Mucosa of descending colon (tissue), 3 donors: ENCODE measurements at regions not wholly inside any gene's neighbourhood (a gene's known extent, or its start where the extent isn't known, plus 50 kb on each side); places are given as distances from the start of the nearest gene placed in this dataset.
"Not testable (repeated sequence)": the region's sequence is repeated elsewhere in the genome, so short reads cannot be mapped to it uniquely, and the experiment has no call there.

Experiments used
- ATAC-seq: fragments of 200-7000 bp; cut with Tn5 transposase; one replicate; pipeline ENCODE4 v1.9.1; 2020; ENCODE audit warnings: mild to moderate bottlenecking, moderate library complexity
- DNase-seq, 3 donors: peaks; one replicate each; pipeline ENCODE4 v3.0.0-alpha.2; 2020
- H3K36me3 ChIP-seq: fragments of 200-600 bp; one replicate; pipeline ENCODE4 v1.8.0; 2021; ENCODE audit warnings: low read depth, mild to moderate bottlenecking
- H3K4me1 ChIP-seq: fragments of 200-600 bp; one replicate; pipeline ENCODE4 v1.8.0; 2021; ENCODE audit warnings: low read depth, mild to moderate bottlenecking
- H3K4me3 ChIP-seq: fragments of 200-600 bp; one replicate; pipeline ENCODE4 v1.8.0; 2021; ENCODE audit warnings: mild to moderate bottlenecking
- H3K9me3 ChIP-seq: fragments of 200-600 bp; one replicate; pipeline ENCODE4 v1.8.0; 2021; ENCODE audit warnings: mild to moderate bottlenecking
- CTCF ChIP-seq: fragments of 200-600 bp; IDR thresholded peaks from one replicate; pipeline ENCODE4 v1.8.0; 2022; ENCODE audit warnings: antibody characterized with exemption, mild to moderate bottlenecking
- intact Hi-C, 2 donors: fragments of 100-400 bp; cut with DNase I in 1 of 2; cut with micrococcal nuclease in 1 of 2; formaldehyde crosslinking; loops; one replicate each; pipeline versions ENCODE4 v1.11.0 to v1.11.1; 2022; cut with DNase I, micrococcal nuclease
- donor health status: DM: no; HTN: no; CAD: no; lungs with moderate emphysema.
- donor health status: DM: no; HTN: no; CAD: no.
- donor health status: DM: no; HTN: yes; CAD: no.

- no peak for TF ChIP-seq CTCF
- ATAC-seq: no peak
- H3K4me1 ChIP-seq: no peaks in the 10 kb centered on the region
- no peak overlapping the region for H3K4me3 ChIP-seq
- H3K36me3 ChIP-seq: no peaks in the 10 kb centered on the region
- peaks cover 14% of the 10 kb centered on the region for H3K9me3 ChIP-seq
- intact Hi-C loops: no loop called here
- DNase-seq: no peak
Measured at GRCh38 chr12:68984796-68985573, 52.0 kb upstream of the CPM start.

- H3K4me3 ChIP-seq, H3K4me1 ChIP-seq, DNase-seq, ATAC-seq, H3K36me3 ChIP-seq, intact Hi-C loops: not testable (repeated sequence)
- H3K9me3 ChIP-seq: peaks cover 12% of the 10 kb centered on the region
Measured at GRCh38 chr12:68997526-68997925, 64.6 kb upstream of the CPM start.

GRCh38 chr12:68998041-68998440 is 65.1 kb upstream of the CPM start:
- DNase-seq (no peak), ATAC-seq (no peak)
- Histone ChIP-seq H3K4me1 (peaks cover 3% of the 10 kb centered on the region), H3K36me3 (no peaks in the 10 kb centered on the region), H3K4me3 (no peak overlapping the region), H3K9me3 (peaks cover 12% of the 10 kb centered on the region)
- intact Hi-C loops: no loop called here
- TF ChIP-seq CTCF: no peak

- ATAC-seq (no peak), DNase-seq (no peak)
- Histone ChIP-seq H3K9me3 (peaks cover 12% of the 10 kb centered on the region), H3K36me3 (no peaks in the 10 kb centered on the region), H3K4me3 (no peak overlapping the region), H3K4me1 (peaks cover 10% of the 10 kb centered on the region)
- intact Hi-C loops: no loop called here
- TF ChIP-seq CTCF: no peak
Measured at GRCh38 chr12:69000074-69000473, 67.1 kb upstream of the CPM start.

GRCh38 chr12:69000540-69001243 is 67.7 kb upstream of the CPM start:
- DNase-seq (no peak), ATAC-seq (no peak)
- intact Hi-C loops: no loop called here
- TF ChIP-seq CTCF: no peak
- no peak overlapping the region for H3K4me3 ChIP-seq
- peaks cover 16% of the 10 kb centered on the region for H3K4me1 ChIP-seq
- H3K9me3 ChIP-seq: peaks cover 12% of the 10 kb centered on the region
- H3K36me3 ChIP-seq: no peaks in the 10 kb centered on the region

- no peak overlapping the region for H3K4me3 ChIP-seq
- no peak for DNase-seq
- peaks cover 12% of the 10 kb centered on the region for H3K9me3 ChIP-seq
- H3K36me3 ChIP-seq: no peaks in the 10 kb centered on the region
- no peak for ATAC-seq
- no peak for TF ChIP-seq CTCF
- peaks cover 21% of the 10 kb centered on the region for H3K4me1 ChIP-seq
- intact Hi-C loops: no loop called here
Measured at GRCh38 chr12:69001251-69001650, 68.3 kb upstream of the CPM start.
